PC-9 (cell line): ENCODE measurements at regions not wholly inside any gene's neighbourhood (a gene's known extent, or its start where the extent isn't known, plus 50 kb on each side); places are given as distances from the start of the nearest gene placed in this dataset.

Source experiments
- BruUV-seq: library from RNA; stranded (reverse); fragments of 400-500 nt; replicated peaks from 2 replicates; lab custom pipeline; 2021; lab: Mats Ljungman, UMichigan
- CTCF ChIA-PET: fragments of 300-600 bp; sonication (Branson Sonifier 250); formaldehyde crosslinking; loops from one replicate; lab custom pipeline; 2022; ENCODE audit warnings: antibody characterized with exemption; lab: Charles Lee
- POLR2A ChIA-PET: fragments of 300-600 bp; sonication (Branson Sonifier 250); formaldehyde crosslinking; loops from one replicate; lab custom pipeline; 2022; ENCODE audit warnings: antibody characterized with exemption; ENCODE audit not compliant: unreplicated experiment; lab: Charles Lee
- DNase-seq, 2 experiments: peaks; one replicate each; pipeline versions ENCODE4 v3.0.0 to v3.0.0-alpha.2; 2015 to 2022; ENCODE audit warnings: mixed read lengths in 1 of 2
- H2AFZ ChIP-seq: fragments of 200-600 bp; sonication (generic); 2 replicates; pipeline ENCODE4 v1.8.1; 2017; ENCODE audit warnings: antibody characterized with exemption
- H3F3A ChIP-seq: fragments of 200-600 bp; sonication (generic); 2 replicates; pipeline ENCODE4 v1.8.1; 2017; ENCODE audit warnings: antibody characterized with exemption, mild to moderate bottlenecking, low read depth; ENCODE audit not compliant: insufficient read depth
- H3K27ac ChIP-seq: fragments of 200-600 bp; sonication (generic); 2 replicates; pipeline ENCODE4 v1.6.1; 2016; ENCODE audit warnings: mixed run types
- H3K27me3 ChIP-seq: fragments of 200-600 bp; sonication (generic); 2 replicates; pipeline ENCODE4 v1.6.1; 2016; ENCODE audit warnings: low read depth, mixed run types; ENCODE audit not compliant: insufficient read depth
- H3K36me3 ChIP-seq: fragments of 200-600 bp; sonication (generic); 2 replicates; pipeline ENCODE4 v1.6.1; 2016; ENCODE audit warnings: low read depth, mixed run types
- H3K4me1 ChIP-seq: fragments of 200-600 bp; sonication (generic); replicated peaks from 2 replicates; pipeline ENCODE4 v1.6.1; 2016; ENCODE audit warnings: mixed run types; ENCODE audit not compliant: insufficient read depth
- H3K4me2 ChIP-seq: fragments of 200-600 bp; sonication (generic); 2 replicates; pipeline ENCODE4 v1.6.1; 2017; ENCODE audit warnings: mixed run types
- H3K4me3 ChIP-seq: fragments of 200-600 bp; sonication (generic); 2 replicates; pipeline ENCODE4 v1.6.1; 2016; ENCODE audit warnings: mixed run types
- H3K79me2 ChIP-seq: fragments of 200-600 bp; sonication (generic); 2 replicates; pipeline ENCODE4 v1.6.1; 2017; ENCODE audit warnings: low read depth, mixed run types
- H3K9me2 ChIP-seq: fragments of 200-600 bp; sonication (generic); 2 replicates; pipeline ENCODE4 v1.8.1; 2017; ENCODE audit warnings: mild to moderate bottlenecking; ENCODE audit not compliant: insufficient read depth
- H3K9me3 ChIP-seq: fragments of 200-600 bp; sonication (generic); 2 replicates; pipeline ENCODE4 v1.8.1; 2016; ENCODE audit warnings: low read depth; ENCODE audit not compliant: insufficient read depth
- H4K20me1 ChIP-seq: fragments of 200-600 bp; sonication (generic); 2 replicates; pipeline ENCODE4 v1.8.1; 2017; ENCODE audit not compliant: insufficient read depth
- EZH2 ChIP-seq: fragments of 200-600 bp; sonication (generic); IDR thresholded peaks from 2 replicates; pipeline ENCODE4 v1.8.0; 2017; ENCODE audit warnings: antibody characterized with exemption, low read depth
- intact Hi-C: fragments of 100-400 bp; cut with micrococcal nuclease; formaldehyde crosslinking; loops from one replicate; pipeline ENCODE4 v1.10.0; 2022; ENCODE audit not compliant: unreplicated experiment
- TF ChIP-seq, protein P1 (sequence below): fragments of 200-600 bp; sonication (generic); conservative IDR thresholded peaks from 2 replicates; pipeline ENCODE4 v1.6.1; 2017; ENCODE audit warnings: mixed run types, antibody characterized with exemption, mild to moderate bottlenecking, moderate library complexity

DNA sequence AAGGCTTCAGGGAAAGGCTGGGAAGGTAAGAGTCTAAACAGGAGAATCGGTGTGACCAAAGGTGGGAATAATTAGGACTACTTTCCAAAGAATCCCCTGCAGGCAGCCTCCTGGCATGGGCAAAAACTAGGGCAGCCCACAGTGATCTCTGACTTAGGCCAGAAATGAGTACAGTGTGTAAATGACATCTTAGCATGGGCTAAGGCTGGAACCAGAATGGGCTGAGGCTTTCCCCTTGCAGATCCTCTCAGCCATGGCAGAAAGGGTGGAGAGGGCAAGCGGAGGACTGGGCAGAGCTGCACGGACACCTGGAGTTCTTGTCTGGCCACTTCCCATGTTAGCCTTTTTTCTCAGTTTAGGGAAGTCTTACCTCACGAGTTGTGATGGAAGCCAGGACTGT lies 69.9 kb upstream of the FOXQ1 start:
- no peak for TF ChIP-seq EZH2
- TF ChIP-seq, protein P1, sequence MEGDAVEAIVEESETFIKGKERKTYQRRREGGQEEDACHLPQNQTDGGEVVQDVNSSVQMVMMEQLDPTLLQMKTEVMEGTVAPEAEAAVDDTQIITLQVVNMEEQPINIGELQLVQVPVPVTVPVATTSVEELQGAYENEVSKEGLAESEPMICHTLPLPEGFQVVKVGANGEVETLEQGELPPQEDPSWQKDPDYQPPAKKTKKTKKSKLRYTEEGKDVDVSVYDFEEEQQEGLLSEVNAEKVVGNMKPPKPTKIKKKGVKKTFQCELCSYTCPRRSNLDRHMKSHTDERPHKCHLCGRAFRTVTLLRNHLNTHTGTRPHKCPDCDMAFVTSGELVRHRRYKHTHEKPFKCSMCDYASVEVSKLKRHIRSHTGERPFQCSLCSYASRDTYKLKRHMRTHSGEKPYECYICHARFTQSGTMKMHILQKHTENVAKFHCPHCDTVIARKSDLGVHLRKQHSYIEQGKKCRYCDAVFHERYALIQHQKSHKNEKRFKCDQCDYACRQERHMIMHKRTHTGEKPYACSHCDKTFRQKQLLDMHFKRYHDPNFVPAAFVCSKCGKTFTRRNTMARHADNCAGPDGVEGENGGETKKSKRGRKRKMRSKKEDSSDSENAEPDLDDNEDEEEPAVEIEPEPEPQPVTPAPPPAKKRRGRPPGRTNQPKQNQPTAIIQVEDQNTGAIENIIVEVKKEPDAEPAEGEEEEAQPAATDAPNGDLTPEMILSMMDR: no peak
- ChIA-PET POLR2A (no interaction called here), CTCF (interaction anchor here (0.6 kb wide), 1 partner anchor 947 kb away, joined by 24 read pairs; no protein-coding TSS in a partner anchor)
- H3K79me2 ChIP-seq: no peaks in the 10 kb centered on the region
- H3K4me1 ChIP-seq: peaks cover 8% of the 10 kb centered on the region; the same call in 1 of the 2 replicates
- no peak for DNase-seq
- no peak overlapping the region for H2AFZ ChIP-seq
- no peaks in the 10 kb centered on the region for H3K9me3 ChIP-seq
- no peaks in the 10 kb centered on the region for H4K20me1 ChIP-seq
- no peaks in the 10 kb centered on the region for H3F3A ChIP-seq
- no peak overlapping the region for H3K27ac ChIP-seq
- no TSS peak for BruUV-seq
- H3K9me2 ChIP-seq: no peaks in the 10 kb centered on the region
- no peak overlapping the region for H3K4me2 ChIP-seq
- no peaks in the 10 kb centered on the region for H3K36me3 ChIP-seq
- intact Hi-C loops: no loop called here
- H3K27me3 ChIP-seq: no peaks in the 10 kb centered on the region
- no peak overlapping the region for H3K4me3 ChIP-seq

DNA sequence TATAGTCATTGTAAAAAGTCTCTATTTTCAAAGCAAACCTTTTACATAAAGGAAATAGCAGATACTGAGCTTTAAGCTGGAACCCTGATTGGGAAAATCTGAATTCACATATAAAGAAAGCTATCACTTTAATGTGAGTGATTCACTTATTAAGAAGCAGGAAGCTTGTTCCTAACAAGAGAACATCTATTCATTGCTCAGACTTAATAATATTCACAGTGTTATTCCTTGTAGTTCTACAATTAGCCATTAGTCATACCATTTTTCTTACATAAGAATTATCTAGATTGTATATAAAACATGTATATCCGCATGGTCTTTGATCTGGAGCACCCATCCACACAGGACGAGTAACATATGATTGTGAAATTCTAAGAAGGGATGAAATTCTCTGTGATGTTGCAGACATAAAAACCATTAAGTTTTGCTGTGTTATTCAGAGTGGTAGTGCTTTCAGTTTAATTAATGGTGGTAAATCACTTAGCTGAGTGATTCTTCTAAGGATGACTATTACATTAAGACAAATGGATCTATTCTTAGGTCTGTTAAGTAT lies 71.1 kb upstream of the FOXQ1 start:
- H3F3A ChIP-seq: no peaks in the 10 kb centered on the region
- H4K20me1 ChIP-seq: no peaks in the 10 kb centered on the region
- intact Hi-C loops: no loop called here
- H3K27me3 ChIP-seq: no peaks in the 10 kb centered on the region
- no peak for TF ChIP-seq EZH2
- TF ChIP-seq, protein P1: no peak
- H3K4me3 ChIP-seq: no peak overlapping the region
- POLR2A ChIA-PET: interaction anchor here (0.6 to 1.1 kb wide), 2 partner anchors 72 to 94 kb away, joined by 3 to 11 read pairs; no protein-coding TSS in a partner anchor
- no peak overlapping the region for H3K4me2 ChIP-seq
- H3K79me2 ChIP-seq: no peaks in the 10 kb centered on the region
- CTCF ChIA-PET: interaction anchor here (0.6 kb wide), 1 partner anchor 170 kb away, joined by 5 read pairs; no protein-coding TSS in a partner anchor
- H3K9me2 ChIP-seq: no peaks in the 10 kb centered on the region
- H3K27ac ChIP-seq: 0 out of 2 replicates have a peak overlapping the region, but pooled peaks have one; percentile 1
- H3K36me3 ChIP-seq: no peaks in the 10 kb centered on the region
- BruUV-seq: no TSS peak
- H3K9me3 ChIP-seq: no peaks in the 10 kb centered on the region
- peak in 1 of 2 experiments; percentile 73 for DNase-seq
- H3K4me1 ChIP-seq: peaks cover 8% of the 10 kb centered on the region; the same call in 1 of the 2 replicates
- H2AFZ ChIP-seq: no peak overlapping the region

DNA sequence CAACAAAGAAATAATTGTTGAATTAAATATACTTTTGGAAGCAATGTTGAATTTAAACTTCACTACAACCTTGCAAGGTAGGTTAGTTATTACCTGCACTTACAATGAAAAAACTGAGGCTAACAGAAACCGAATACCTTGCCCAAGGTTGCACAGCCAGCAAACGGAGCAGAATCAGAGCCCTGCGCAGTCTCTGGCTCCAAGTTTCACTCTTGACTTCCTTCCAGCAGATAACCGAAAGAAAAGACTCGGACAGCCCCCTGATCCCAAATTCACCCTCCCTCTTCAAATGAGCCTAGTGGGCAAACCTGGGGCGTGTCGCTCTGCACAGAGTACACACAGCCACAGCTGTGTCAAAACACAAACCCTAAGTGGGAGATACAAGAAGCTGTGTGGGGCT lies 72.1 kb upstream of the FOXQ1 start:
- intact Hi-C loops: no loop called here
- Histone ChIP-seq H3K27me3 (no peaks in the 10 kb centered on the region), H3K4me1 (peaks cover 8% of the 10 kb centered on the region; the same call in 1 of the 2 replicates), H3K9me2 (no peaks in the 10 kb centered on the region), H3F3A (no peaks in the 10 kb centered on the region), H3K9me3 (no peaks in the 10 kb centered on the region), H3K4me2 (no peak overlapping the region), H4K20me1 (no peaks in the 10 kb centered on the region), H3K27ac (no peak overlapping the region), H2AFZ (no peak overlapping the region), H3K79me2 (no peaks in the 10 kb centered on the region), H3K4me3 (no peak overlapping the region), H3K36me3 (no peaks in the 10 kb centered on the region)
- TF ChIP-seq, protein P1: no peak
- no peak for TF ChIP-seq EZH2
- POLR2A ChIA-PET: no interaction called here
- DNase-seq: no peak
- CTCF ChIA-PET: no interaction called here
- BruUV-seq: no TSS peak
